ENCODE measurements at regions not wholly inside any gene's neighbourhood (a gene's known extent, or its start where the extent isn't known, plus 50 kb on each side); places are given as distances from the start of the nearest gene placed in this dataset.

DNA sequence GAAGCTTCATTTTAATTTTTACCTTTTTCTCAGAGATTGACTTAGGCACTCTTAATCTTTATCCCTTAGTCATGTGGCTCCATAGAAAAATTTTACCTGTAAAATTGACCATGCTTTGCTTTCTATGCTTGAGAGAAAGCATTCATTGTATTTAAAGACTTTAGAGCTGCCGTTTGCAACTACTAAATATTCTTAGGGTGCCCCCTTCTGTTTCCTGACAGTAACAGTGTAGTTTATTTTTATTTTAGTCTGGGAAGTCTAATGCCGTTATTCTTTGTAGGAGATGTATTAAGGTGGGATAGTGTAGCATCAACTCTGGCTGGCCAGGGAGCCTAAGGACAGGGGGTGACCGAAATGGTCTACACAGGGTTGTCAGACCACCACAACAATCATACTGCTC is 84.5 kb upstream of the SYNPR start:
- peak in 1 of 4 donors; percentile 32 for DNase-seq (ENCODE audit: low read depth in 4 of 4, low spot score in 2 of 4)

DNA sequence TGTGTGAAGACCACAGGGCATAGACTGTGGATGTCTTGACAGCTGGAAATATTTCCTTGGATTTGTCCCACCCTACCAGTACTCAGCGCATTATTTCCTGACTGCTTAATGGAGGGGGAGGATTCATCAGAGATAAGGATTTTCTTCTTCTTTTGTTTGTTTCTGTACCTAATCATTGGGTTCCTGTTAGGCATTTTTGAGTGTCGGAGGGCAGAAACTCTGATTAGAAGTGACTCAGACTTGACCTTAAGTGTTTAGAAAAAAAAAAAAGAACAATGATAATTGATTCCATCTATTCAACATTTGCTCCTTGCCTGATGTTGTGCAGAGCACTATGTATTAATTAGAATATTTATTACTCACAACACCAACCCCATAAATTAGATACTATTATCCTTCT is 78.5 kb upstream of the SYNPR start:
- no peak for DNase-seq (ENCODE audit: low read depth in 4 of 4, low spot score in 2 of 4)

DNA sequence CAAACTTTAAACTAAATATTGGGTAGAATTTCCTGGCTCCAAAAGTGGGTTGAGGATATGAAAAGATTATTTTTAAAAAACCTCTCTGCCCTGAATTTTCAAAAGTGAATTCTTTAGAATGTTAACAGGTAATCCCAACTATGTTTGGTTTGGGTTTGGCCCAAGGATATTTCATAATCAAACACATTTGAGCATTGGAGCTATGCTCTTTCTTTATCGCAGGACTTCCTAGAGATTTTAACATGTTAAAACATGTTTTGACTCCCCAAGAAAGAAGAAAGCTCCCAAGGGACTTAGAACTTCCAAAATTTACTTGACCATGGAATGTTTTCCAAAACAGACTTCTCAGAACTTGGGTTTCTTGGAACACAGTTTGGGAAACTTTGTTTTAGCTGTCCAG is 75.6 kb upstream of the SYNPR start:
- DNase-seq (ENCODE audit: low read depth in 4 of 4, low spot score in 2 of 4), result no peak

DNA sequence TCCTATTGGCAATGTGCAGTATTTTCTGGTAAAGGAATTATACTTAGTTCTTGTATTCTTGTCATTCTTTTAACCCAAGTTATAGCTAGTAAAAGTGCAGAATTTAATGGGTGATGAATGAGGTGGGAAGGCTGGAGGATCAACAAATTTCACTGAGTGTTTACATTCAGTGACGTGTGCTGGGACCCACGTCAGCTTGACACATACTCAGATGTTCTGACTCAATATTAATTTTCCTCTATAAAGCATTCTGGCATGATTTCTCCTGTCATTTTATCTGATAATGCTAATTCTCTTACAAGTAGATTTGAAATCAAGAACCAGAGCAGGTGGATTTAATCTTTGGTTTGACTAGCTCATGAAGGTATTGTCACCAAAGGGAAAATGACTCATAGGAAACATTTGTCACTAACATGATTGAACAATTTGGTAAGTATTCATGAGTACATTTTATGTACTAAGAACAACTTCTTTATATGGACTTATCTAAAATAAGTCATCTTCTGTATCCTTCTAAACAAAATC is 71.0 kb upstream of the SYNPR start:
- no peak for DNase-seq (ENCODE audit: low read depth in 4 of 4, low spot score in 2 of 4)

DNA sequence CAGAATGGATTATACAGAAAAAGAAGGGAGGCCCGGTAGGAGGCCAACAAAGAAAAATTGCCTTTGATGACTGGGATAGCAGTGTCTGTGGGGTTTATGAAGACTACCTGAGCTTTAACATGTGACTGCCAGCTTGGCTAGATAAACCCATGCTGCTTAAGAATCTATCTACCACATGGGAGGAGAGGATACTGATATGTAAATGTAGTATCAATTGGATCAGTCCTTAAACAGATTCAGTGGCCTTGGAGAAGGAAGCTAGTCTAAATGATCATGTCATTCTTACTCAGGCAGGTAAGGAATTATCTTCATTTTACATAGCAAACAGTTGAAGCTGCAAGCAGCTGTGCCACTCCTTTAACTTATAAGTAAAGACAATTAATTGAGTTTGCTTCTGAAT is 50.0 kb upstream of the SYNPR start:
- DNase-seq (ENCODE audit: low read depth in 4 of 4, low spot score in 2 of 4), result no peak

Measured in left renal cortex interstitium (tissue), 4 donors.